Left lung (tissue), 4 donors: ENCODE measurements at regions not wholly inside any gene's neighbourhood (a gene's known extent, or its start where the extent isn't known, plus 50 kb on each side); places are given as distances from the start of the nearest gene placed in this dataset.
A peak's percentile ranks its signal among the peaks of the same experiment; 100 is the strongest.
"Not testable (repeated sequence)": the region's sequence is repeated elsewhere in the genome, so short reads cannot be mapped to it uniquely, and the experiment has no call there.

Source experiments
- ATAC-seq: fragments of 200-7000 bp; cut with Tn5 transposase; one replicate; pipeline ENCODE4 v1.9.1; 2020; ENCODE audit warnings: moderate library complexity
- DNase-seq, 4 donors: peaks; one replicate each; pipeline ENCODE4 v3.0.0-alpha.2; 2013 to 2020
- H3K27ac ChIP-seq, 2 donors: fragments of 200-600 bp; sonication (generic) in 1 of 2; one replicate each; pipeline versions ENCODE4 v1.5.0 to v1.8.0; 2020 to 2021
- H3K27me3 ChIP-seq, 2 donors: fragments of 200-600 bp; sonication (generic) in 1 of 2; one replicate each; pipeline versions ENCODE4 v1.5.0 to v1.8.0; 2020 to 2021
- H3K36me3 ChIP-seq, 2 donors: fragments of 200-600 bp; sonication (generic) in 1 of 2; one replicate each; pipeline versions ENCODE4 v1.5.0 to v1.8.0; 2020 to 2021
- H3K4me1 ChIP-seq, 2 donors: fragments of 200-600 bp; one replicate each; pipeline ENCODE4 v1.8.0; 2021
- H3K4me3 ChIP-seq, 2 donors: fragments of 200-600 bp; sonication (generic) in 1 of 2; one replicate each; pipeline versions ENCODE4 v1.5.0 to v1.8.0; 2020 to 2021; ENCODE audit warnings: mild to moderate bottlenecking in 1 of 2
- H3K9me3 ChIP-seq, 2 donors: fragments of 200-600 bp; sonication (generic) in 1 of 2; one replicate each; pipeline versions ENCODE4 v1.5.0 to v1.8.0; 2020 to 2021
- intact Hi-C, 2 donors: fragments of 100-400 bp; cut with DNase I; formaldehyde crosslinking; loops; one replicate each; pipeline versions ENCODE4 v1.11.2 to v1.14.2; 2022
- TF ChIP-seq, protein P1 (sequence below), 2 donors: fragments of 200-600 bp; sonication (generic) in 1 of 2; IDR thresholded peaks; one replicate each; pipeline versions ENCODE4 v1.5.0 to v1.8.0; 2021; ENCODE audit warnings: antibody characterized with exemption in 2 of 2
- donor health status: DM: no; HTN: yes; CAD: no.
- donor health status: DM: no; HTN: no; CAD: no.

DNA sequence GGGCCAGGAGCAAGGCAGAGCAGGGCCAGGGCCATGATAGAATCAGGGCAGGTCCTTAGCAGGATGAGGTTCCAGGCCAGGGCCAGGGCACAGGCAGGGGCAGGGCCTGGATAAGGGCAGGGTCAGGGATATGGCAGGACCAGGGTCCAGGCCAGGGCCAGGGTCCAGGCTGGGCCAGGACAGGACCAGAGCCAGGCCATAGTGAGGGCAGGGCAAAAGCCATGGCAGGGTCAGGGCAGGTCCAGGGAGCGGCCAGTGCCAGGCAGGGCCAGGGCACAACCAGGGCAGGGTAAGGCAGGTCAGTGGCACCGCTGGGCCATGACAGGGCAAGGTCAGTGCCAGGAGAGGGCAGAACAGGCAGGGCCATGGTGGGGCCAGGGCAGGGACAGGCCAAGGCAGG, 152.2 kb downstream of the LIPI start:
- TF ChIP-seq, protein P1, sequence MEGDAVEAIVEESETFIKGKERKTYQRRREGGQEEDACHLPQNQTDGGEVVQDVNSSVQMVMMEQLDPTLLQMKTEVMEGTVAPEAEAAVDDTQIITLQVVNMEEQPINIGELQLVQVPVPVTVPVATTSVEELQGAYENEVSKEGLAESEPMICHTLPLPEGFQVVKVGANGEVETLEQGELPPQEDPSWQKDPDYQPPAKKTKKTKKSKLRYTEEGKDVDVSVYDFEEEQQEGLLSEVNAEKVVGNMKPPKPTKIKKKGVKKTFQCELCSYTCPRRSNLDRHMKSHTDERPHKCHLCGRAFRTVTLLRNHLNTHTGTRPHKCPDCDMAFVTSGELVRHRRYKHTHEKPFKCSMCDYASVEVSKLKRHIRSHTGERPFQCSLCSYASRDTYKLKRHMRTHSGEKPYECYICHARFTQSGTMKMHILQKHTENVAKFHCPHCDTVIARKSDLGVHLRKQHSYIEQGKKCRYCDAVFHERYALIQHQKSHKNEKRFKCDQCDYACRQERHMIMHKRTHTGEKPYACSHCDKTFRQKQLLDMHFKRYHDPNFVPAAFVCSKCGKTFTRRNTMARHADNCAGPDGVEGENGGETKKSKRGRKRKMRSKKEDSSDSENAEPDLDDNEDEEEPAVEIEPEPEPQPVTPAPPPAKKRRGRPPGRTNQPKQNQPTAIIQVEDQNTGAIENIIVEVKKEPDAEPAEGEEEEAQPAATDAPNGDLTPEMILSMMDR (IDR thresholded peaks at IDR 0.05): no peak
- peak in 1 of 4 donors; percentile 61 for DNase-seq
- Histone ChIP-seq H3K27ac (no peak overlapping the region), H3K36me3 (no peaks in the 10 kb centered on the region), H3K9me3 (peaks cover 0 to under 1% of the 10 kb centered on the region in 2 donors), H3K27me3 (no peaks in the 10 kb centered on the region), H3K4me1 (no peaks in the 10 kb centered on the region), H3K4me3 (no peak overlapping the region)
- ATAC-seq: no peak
- intact Hi-C loops: no loop called here

DNA sequence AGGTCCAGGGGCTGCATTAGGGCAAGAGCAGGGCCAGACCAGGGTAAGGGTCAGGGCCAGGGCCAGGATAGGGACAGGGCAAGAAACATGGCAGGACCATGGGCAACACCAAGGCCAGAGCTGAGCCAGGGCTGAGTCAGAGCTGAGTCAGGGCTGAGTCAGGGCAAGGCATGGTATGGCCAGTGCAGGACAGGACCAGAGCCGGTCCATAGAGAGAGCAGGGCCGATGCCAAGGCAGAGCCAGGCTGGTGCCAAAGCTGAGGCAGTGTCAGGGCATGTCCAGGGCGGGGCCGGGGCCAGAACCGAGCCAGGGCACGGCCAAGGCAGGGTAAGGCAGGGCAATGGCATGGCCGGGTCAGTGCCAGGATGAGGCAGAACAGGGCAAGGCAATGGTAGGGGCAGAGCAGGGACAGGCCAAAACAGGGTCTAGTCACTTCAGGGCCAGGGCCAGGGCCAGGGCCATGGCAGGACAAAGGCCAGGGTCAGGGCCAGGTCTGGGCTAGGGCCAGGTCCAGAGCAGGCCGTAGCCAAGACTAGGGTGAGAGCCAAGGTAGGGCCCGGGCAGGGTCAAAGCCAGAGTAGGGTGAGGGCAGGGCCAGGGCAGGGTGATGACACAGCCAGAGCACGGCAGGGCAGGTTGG, 152.8 kb downstream of the LIPI start:
- H3K27ac ChIP-seq, intact Hi-C loops, H3K36me3 ChIP-seq, H3K27me3 ChIP-seq, H3K4me1 ChIP-seq, H3K4me3 ChIP-seq, H3K9me3 ChIP-seq: not testable (repeated sequence)
- ATAC-seq (peak; percentile 29), DNase-seq (peak in 1 of 4 donors; percentile 50)

DNA sequence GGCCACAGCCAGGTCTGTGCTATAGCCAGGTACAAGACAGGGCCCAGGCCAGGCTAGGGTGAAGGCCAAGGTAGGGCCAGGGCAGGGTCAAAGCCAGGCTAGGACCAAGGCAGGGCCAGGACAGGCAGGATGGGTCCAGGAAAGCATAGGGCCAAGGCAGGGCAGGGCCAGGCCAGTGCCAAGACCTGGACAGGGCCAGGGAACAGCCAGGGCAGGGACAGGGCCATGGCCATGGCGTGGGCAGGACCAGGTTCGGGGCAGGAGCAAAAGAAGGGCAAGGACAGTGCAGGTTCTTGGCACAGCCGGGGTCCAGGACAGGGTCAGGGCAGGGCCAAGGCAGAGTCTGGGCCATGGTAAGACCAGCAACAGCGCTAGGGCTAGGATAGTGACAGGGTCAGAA, 153.4 kb downstream of the LIPI start:
- no peak for ATAC-seq
- TF ChIP-seq, protein P1 (IDR thresholded peaks at IDR 0.05): no peak
- Histone ChIP-seq H3K36me3 (no peaks in the 10 kb centered on the region), H3K4me1 (no peaks in the 10 kb centered on the region), H3K27ac (no peak overlapping the region), H3K4me3 (no peak overlapping the region), H3K27me3 (no peaks in the 10 kb centered on the region), H3K9me3 (no peaks in the 10 kb centered on the region)
- intact Hi-C loops: no loop called here
- peak in 1 of 4 donors; percentile 60 for DNase-seq

DNA sequence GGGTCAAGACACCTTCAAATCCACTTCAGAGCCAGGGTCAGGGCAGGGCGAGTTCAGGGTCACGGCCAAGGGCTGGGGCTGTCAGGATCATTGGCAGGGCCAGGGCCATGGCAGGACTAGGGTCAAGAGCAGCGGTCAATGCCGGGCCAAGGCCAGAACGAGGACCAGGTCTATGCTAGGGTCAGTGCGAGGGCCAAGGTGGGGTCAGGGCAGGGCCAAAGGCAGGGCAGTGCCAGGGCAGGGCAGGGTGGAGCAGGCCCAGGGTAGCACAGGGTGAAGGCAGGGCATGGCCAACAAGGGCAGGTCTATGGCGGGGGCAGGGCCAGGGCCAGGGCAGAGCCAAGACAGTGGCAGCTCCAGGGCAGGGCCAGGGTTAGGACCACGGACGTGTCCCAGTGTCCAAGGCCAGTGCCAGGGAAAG, 154.0 kb downstream of the LIPI start:
- H3K9me3 ChIP-seq: no peaks in the 10 kb centered on the region
- H3K4me3 ChIP-seq: no peak overlapping the region
- H3K4me1 ChIP-seq: no peaks in the 10 kb centered on the region
- TF ChIP-seq, protein P1 (IDR thresholded peaks at IDR 0.05): no peak
- peak in 1 of 4 donors; percentile 54 for DNase-seq
- ATAC-seq: no peak
- no peak overlapping the region for H3K27ac ChIP-seq
- H3K36me3 ChIP-seq: no peaks in the 10 kb centered on the region
- intact Hi-C loops: no loop called here
- no peaks in the 10 kb centered on the region for H3K27me3 ChIP-seq

DNA sequence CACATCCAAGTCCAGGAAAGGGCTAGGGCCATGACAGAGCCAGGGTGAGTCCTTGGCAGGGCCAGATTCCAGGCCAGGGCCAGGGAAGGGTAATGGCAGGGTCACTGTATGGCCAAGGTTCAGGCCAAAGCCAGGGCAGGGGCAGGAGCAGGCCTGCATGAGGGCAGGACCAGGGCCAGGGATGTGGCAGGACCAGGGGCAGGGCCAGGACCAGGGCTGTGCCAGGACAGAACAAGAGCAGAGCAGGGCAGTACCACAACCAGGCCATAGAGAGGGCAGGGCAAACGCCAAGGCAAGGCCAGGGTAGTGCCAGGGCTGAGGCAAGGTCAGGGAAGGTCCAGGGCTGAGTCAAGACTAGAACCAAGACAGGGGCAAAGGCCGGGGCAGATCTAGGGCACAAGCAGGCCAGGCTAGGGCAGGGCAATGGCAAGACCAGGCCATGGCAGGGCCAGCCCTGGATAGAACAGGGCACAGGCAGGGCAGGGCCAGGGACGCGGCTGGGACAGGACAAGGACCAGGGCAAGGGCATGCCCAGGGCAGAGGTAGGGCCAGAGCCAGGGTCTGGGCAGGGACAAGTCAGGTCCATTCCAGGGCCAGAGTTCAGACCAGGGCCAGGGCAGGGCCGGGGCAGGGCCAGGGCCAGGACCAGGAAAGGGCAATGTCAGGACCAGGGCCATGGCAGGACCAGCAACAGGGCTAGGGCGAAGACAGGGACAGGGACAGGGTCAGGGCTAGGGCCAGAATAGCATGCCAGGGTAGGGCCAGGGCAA, 154.8 kb downstream of the LIPI start:
- H3K36me3 ChIP-seq, intact Hi-C loops: not testable (repeated sequence)
- DNase-seq: peak in 1 of 4 donors; percentile 54

DNA sequence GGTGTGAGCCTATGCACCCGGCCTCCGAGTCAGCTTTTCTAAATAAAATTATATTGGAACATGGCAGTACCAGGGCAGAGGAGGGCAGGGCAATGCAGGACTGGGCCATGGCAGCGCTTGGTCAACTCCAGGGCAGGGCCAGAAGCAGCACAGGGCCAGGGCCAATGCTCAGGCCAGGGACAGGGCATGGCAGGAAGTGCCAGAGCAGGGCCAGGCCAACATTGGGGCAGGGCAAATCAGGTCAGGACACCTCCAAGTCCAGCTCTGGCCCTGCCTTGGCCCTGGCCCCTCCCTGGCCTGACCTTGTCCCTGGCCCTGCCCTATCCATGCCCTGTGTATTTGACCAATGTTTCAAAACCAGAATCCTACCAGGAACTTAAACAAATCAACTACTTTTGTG, 156.1 kb downstream of the LIPI start:
- Histone ChIP-seq H3K36me3 (no peaks in the 10 kb centered on the region), H3K9me3 (no peaks in the 10 kb centered on the region), H3K4me3 (no peak overlapping the region), H3K27me3 (no peaks in the 10 kb centered on the region), H3K27ac (no peak overlapping the region), H3K4me1 (no peaks in the 10 kb centered on the region)
- intact Hi-C loops: no loop called here
- DNase-seq (peak in 1 of 4 donors; percentile 28), ATAC-seq (no peak)
- TF ChIP-seq, protein P1 (IDR thresholded peaks at IDR 0.05): no peak

More for the DNA sequence above, 154.8 kb downstream of the LIPI start:
- not testable (repeated sequence) for ATAC-seq, H3K4me1 ChIP-seq, H3K27ac ChIP-seq, H3K9me3 ChIP-seq, H3K27me3 ChIP-seq, H3K4me3 ChIP-seq
